ENCODE measurements at regions not wholly inside any gene's neighbourhood (a gene's known extent, or its start where the extent isn't known, plus 50 kb on each side); places are given as distances from the start of the nearest gene placed in this dataset.
"Not testable (repeated sequence)": the region's sequence is repeated elsewhere in the genome, so short reads cannot be mapped to it uniquely, and the experiment has no call there.

- no peak for DNase-seq (ENCODE audit: low read depth, low spot score)
Measured at GRCh38 chr9:78668148-78668832, 371.4 kb downstream of the PSAT1 start.

GRCh38 chr9:78669591-78669990, 372.7 kb downstream of the PSAT1 start:
- DNase-seq (ENCODE audit: low read depth, low spot score), result no peak

- no peak for DNase-seq (ENCODE audit: low read depth, low spot score)
Measured at GRCh38 chr9:78671785-78672184, 374.9 kb downstream of the PSAT1 start.

- no peak for DNase-seq (ENCODE audit: low read depth, low spot score)
Measured at GRCh38 chr9:78674874-78675273, 377.9 kb downstream of the PSAT1 start.

GRCh38 chr9:78676009-78676408, 379.1 kb downstream of the PSAT1 start:
- DNase-seq (ENCODE audit: low read depth, low spot score), result no peak

- DNase-seq (ENCODE audit: low read depth, low spot score), result no peak
Measured at GRCh38 chr9:78676623-78677022, 379.7 kb downstream of the PSAT1 start.

GRCh38 chr9:78677326-78677725, 380.4 kb downstream of the PSAT1 start:
- DNase-seq (ENCODE audit: low read depth, low spot score), result no peak

GRCh38 chr9:78678877-78679276, 382.0 kb downstream of the PSAT1 start:
- no peak for DNase-seq (ENCODE audit: low read depth, low spot score)

GRCh38 chr9:78680196-78680595, 383.3 kb downstream of the PSAT1 start:
- DNase-seq (ENCODE audit: low read depth, low spot score), result no peak

- no peak for DNase-seq (ENCODE audit: low read depth, low spot score)
Measured at GRCh38 chr9:78682216-78682615, 385.3 kb downstream of the PSAT1 start.

GRCh38 chr9:78685471-78685870, 388.5 kb downstream of the PSAT1 start:
- no peak for DNase-seq (ENCODE audit: low read depth, low spot score)

GRCh38 chr9:78688796-78689195, 391.9 kb downstream of the PSAT1 start:
- no peak for DNase-seq (ENCODE audit: low read depth, low spot score)

GRCh38 chr9:78691542-78691941, 394.6 kb downstream of the PSAT1 start:
- DNase-seq (ENCODE audit: low read depth, low spot score), result no peak

GRCh38 chr9:78692871-78693270, 395.9 kb downstream of the PSAT1 start:
- no peak for DNase-seq (ENCODE audit: low read depth, low spot score)

GRCh38 chr9:78694974-78695373, 398.0 kb downstream of the PSAT1 start:
- no peak for DNase-seq (ENCODE audit: low read depth, low spot score)

GRCh38 chr9:78695519-78695918, 398.6 kb downstream of the PSAT1 start:
- DNase-seq (ENCODE audit: low read depth, low spot score), result no peak

- DNase-seq (ENCODE audit: low read depth, low spot score), result no peak
Measured at GRCh38 chr9:78697618-78698017, 400.7 kb downstream of the PSAT1 start.

- DNase-seq (ENCODE audit: low read depth, low spot score), result no peak
Measured at GRCh38 chr9:78698371-78698770, 401.4 kb downstream of the PSAT1 start.

GRCh38 chr9:78699217-78699616, 402.3 kb downstream of the PSAT1 start:
- DNase-seq (ENCODE audit: low read depth, low spot score), result not testable (repeated sequence)

- DNase-seq (ENCODE audit: low read depth, low spot score), result peak; percentile 63
Measured at GRCh38 chr9:78704153-78704552, 407.2 kb downstream of the PSAT1 start.

- DNase-seq (ENCODE audit: low read depth, low spot score), result no peak
Measured at GRCh38 chr9:78707080-78707479, 410.2 kb downstream of the PSAT1 start.

GRCh38 chr9:78707481-78707991, 410.6 kb downstream of the PSAT1 start:
- no peak for DNase-seq (ENCODE audit: low read depth, low spot score)

- DNase-seq (ENCODE audit: low read depth, low spot score), result no peak
Measured at GRCh38 chr9:78712903-78713613, 416.1 kb downstream of the PSAT1 start.
